HCT116 (cell line): ENCODE measurements at regions not wholly inside any gene's neighbourhood (a gene's known extent, or its start where the extent isn't known, plus 50 kb on each side); places are given as distances from the start of the nearest gene placed in this dataset.

Experiments used
- ATAC-seq: fragments of 200-7000 bp; cut with Tn5 transposase; 2 replicates; pipeline ENCODE4 v1.9.1; 2020; ENCODE audit warnings: mild to moderate bottlenecking, moderate library complexity
- BruUV-seq: library from RNA; stranded (reverse); fragments of 400-500 nt; replicated peaks from 2 replicates; lab custom pipeline; 2021; lab: Mats Ljungman, UMichigan
- CTCF ChIA-PET: fragments of 300-600 bp; sonication (Branson Sonifier 250); formaldehyde crosslinking; loops from one replicate; lab custom pipeline; 2021; ENCODE audit warnings: antibody characterized with exemption; lab: Charles Lee
- POLR2A ChIA-PET: fragments of 300-600, 350-600 bp; sonication (Branson Sonifier 250); formaldehyde crosslinking; loops from one replicate; lab custom pipeline; 2021; ENCODE audit warnings: antibody characterized with exemption; lab: Charles Lee
- RAD21 ChIA-PET, 2 experiments: fragments of 300-600 bp; sonication (Branson Sonifier 250); formaldehyde crosslinking; loops; one replicate each; lab custom pipeline; 2023; ENCODE audit warnings: low total read pairs in 2 of 2; ENCODE audit not compliant: uncharacterized antibody in 2 of 2, unreplicated experiment in 2 of 2, low non-redundant PET in 1 of 2; lab: Charles Lee
- DNase-seq: peaks from one replicate; pipeline ENCODE4 v3.0.0-alpha.2; 2010; ENCODE audit warnings: low read depth, low spot score
- H2AFZ ChIP-seq: fragments of 200-600 bp; shearing (Covaris generic), sonication (generic); 2 replicates; pipeline ENCODE4 v1.6.1; 2017; ENCODE audit warnings: low read depth, mixed run types, mixed read lengths, antibody characterized with exemption, low read length; ENCODE audit not compliant: poor library complexity, severe bottlenecking
- H3K27ac ChIP-seq: 2 replicates; pipeline ENCODE4 v1.5.1; 2012; ENCODE audit warnings: low read depth, low read length
- H3K27me3 ChIP-seq: fragments of 200-600 bp; sonication (generic); 2 replicates; pipeline ENCODE4 v1.6.1; 2016; ENCODE audit warnings: mixed run types, low read length, mixed read lengths; ENCODE audit not compliant: insufficient read depth
- H3K36me3 ChIP-seq, 2 experiments: fragments of 200-500 bp in 1 of 2; fragments of 200-600 bp in 1 of 2; sonication (Bioruptor generic) in 1 of 2; sonication (generic) in 1 of 2; 2 replicates each; pipeline versions ENCODE4 v1.5.1 to v1.6.1; 2014 to 2016; ENCODE audit warnings: low read length in 2 of 2, inconsistent platforms in 1 of 2, mixed read lengths in 1 of 2, mixed run types in 1 of 2; ENCODE audit not compliant: insufficient read depth in 2 of 2, control insufficient read depth in 1 of 2
- H3K4me1 ChIP-seq, 2 experiments: fragments of 200-600 bp in 1 of 2; sonication (generic) in 1 of 2; 2 replicates each; pipeline versions ENCODE4 v1.5.1 to v1.6.1; 2012 to 2017; ENCODE audit warnings: low read length in 2 of 2, inconsistent platforms in 1 of 2, mild to moderate bottlenecking in 1 of 2, mixed read lengths in 1 of 2, mixed run types in 1 of 2, moderate library complexity in 1 of 2; ENCODE audit not compliant: insufficient read depth in 2 of 2, control insufficient read depth in 1 of 2
- H3K4me2 ChIP-seq: fragments of 200-600 bp; sonication (generic); 2 replicates; pipeline ENCODE4 v1.6.1; 2017; ENCODE audit warnings: mixed run types, low read length, mixed read lengths
- H3K4me3 ChIP-seq, 2 experiments: fragments of 200-600 bp in 1 of 2; sonication (generic) in 1 of 2; replicated peaks in 1 of 2; 2 replicates each; pipeline ENCODE4 v1.5.1; 2011 to 2016; ENCODE audit warnings: low read length in 2 of 2, control low read depth in 1 of 2, low read depth in 1 of 2, mild to moderate bottlenecking in 1 of 2, mixed read lengths in 1 of 2, mixed run types in 1 of 2
- H3K79me2 ChIP-seq: fragments of 200-600 bp; sonication (generic); 2 replicates; pipeline ENCODE4 v1.6.1; 2017; ENCODE audit warnings: mild to moderate bottlenecking, mixed run types, low read length, moderate library complexity, mixed read lengths; ENCODE audit not compliant: insufficient read depth
- H3K9ac ChIP-seq: fragments of 200-600 bp; sonication (generic); 2 replicates; pipeline ENCODE4 v1.6.1; 2016; ENCODE audit warnings: low read length, mixed read lengths
- H3K9me2 ChIP-seq: fragments of 200-600 bp; sonication (generic), shearing (Covaris generic); 2 replicates; pipeline ENCODE4 v1.6.1; 2017; ENCODE audit warnings: mixed run types, mild to moderate bottlenecking, moderate library complexity; ENCODE audit not compliant: insufficient read depth
- H3K9me3 ChIP-seq, 2 experiments: fragments of 200-500 bp in 1 of 2; fragments of 200-600 bp in 1 of 2; sonication (Bioruptor generic) in 1 of 2; sonication (generic) in 1 of 2; 2 replicates each; pipeline ENCODE4 v1.6.1; 2014 to 2017; ENCODE audit warnings: low read length in 2 of 2, mixed read lengths in 2 of 2, inconsistent platforms in 1 of 2, low read depth in 1 of 2, mild to moderate bottlenecking in 1 of 2, mixed run types in 1 of 2, moderate library complexity in 1 of 2; ENCODE audit not compliant: control insufficient read depth in 1 of 2, insufficient read depth in 1 of 2
- H4K20me1 ChIP-seq: fragments of 200-600 bp; sonication (generic), shearing (Covaris generic); 2 replicates; pipeline ENCODE4 v1.6.1; 2017; ENCODE audit warnings: mixed run types, mild to moderate bottlenecking, moderate library complexity; ENCODE audit not compliant: insufficient read depth
- ATF3 ChIP-seq: IDR thresholded peaks from 2 replicates; pipeline ENCODE4 v1.6.1; 2012
- CBX3 ChIP-seq: IDR thresholded peaks from 2 replicates; pipeline ENCODE4 v1.6.1; 2012; ENCODE audit warnings: low read depth
- CEBPB ChIP-seq: IDR thresholded peaks from 2 replicates; pipeline ENCODE4 v1.6.1; 2012; ENCODE audit warnings: low read depth
- CTCF ChIP-seq, 3 experiments: fragments of 200-600 bp in 1 of 3; sonication (generic) in 1 of 3; IDR thresholded peaks in 2 of 3; conservative IDR thresholded peaks in 1 of 3; 2 replicates each; pipeline ENCODE4 v1.5.1; 2012 to 2017; ENCODE audit warnings: low read depth in 2 of 3, low read length in 2 of 3, antibody characterized with exemption in 1 of 3, borderline replicate concordance in 1 of 3, control low read depth in 1 of 3, mild to moderate bottlenecking in 1 of 3, mixed read lengths in 1 of 3, mixed run types in 1 of 3, moderate library complexity in 1 of 3; ENCODE audit not compliant: insufficient read depth in 1 of 3
- EGR1 ChIP-seq: IDR thresholded peaks from 2 replicates; pipeline ENCODE4 v1.6.1; 2012; ENCODE audit warnings: low read depth
- ELF1 ChIP-seq: IDR thresholded peaks from 2 replicates; pipeline ENCODE4 v1.6.1; 2012; ENCODE audit warnings: low read depth, borderline replicate concordance
- EZH2 ChIP-seq: fragments of 200-600 bp; sonication (generic); IDR thresholded peaks from 2 replicates; pipeline ENCODE4 v1.6.1; 2017; ENCODE audit warnings: antibody characterized with exemption, mixed run types
- EZH2phosphoT487 ChIP-seq: fragments of 200-600 bp; IDR thresholded peaks from 2 replicates; pipeline ENCODE4 v1.6.1; 2018; ENCODE audit warnings: antibody characterized with exemption, borderline replicate concordance
- JUND ChIP-seq: IDR thresholded peaks from 2 replicates; pipeline ENCODE4 v1.6.1; 2012
- MAX ChIP-seq: IDR thresholded peaks from 2 replicates; pipeline ENCODE4 v1.6.1; 2012
- POLR2A ChIP-seq: IDR thresholded peaks from 2 replicates; pipeline ENCODE4 v1.7.0; 2011; ENCODE audit warnings: borderline replicate concordance; ENCODE audit not compliant: insufficient read depth, insufficient read length; ENCODE audit errors: extremely low read depth
- POLR2AphosphoS5 ChIP-seq: IDR thresholded peaks from 2 replicates; pipeline ENCODE4 v1.6.1; 2011; ENCODE audit warnings: mild to moderate bottlenecking, low read depth, low read length, moderate library complexity
- RAD21 ChIP-seq: IDR thresholded peaks from 2 replicates; pipeline ENCODE4 v1.6.1; 2012; ENCODE audit warnings: low read depth, mild to moderate bottlenecking
- SP1 ChIP-seq: IDR thresholded peaks from 2 replicates; pipeline ENCODE4 v1.6.1; 2012; ENCODE audit warnings: low read depth
- SRF ChIP-seq: IDR thresholded peaks from 2 replicates; pipeline ENCODE4 v1.6.1; 2012; ENCODE audit warnings: low read depth
- TCF7L2 ChIP-seq: IDR thresholded peaks from 2 replicates; pipeline ENCODE4 v1.7.0; 2011; ENCODE audit warnings: borderline replicate concordance, inconsistent platforms; ENCODE audit not compliant: insufficient read depth, insufficient read length; ENCODE audit errors: extremely low read depth
- YY1 ChIP-seq: IDR thresholded peaks from 2 replicates; pipeline ENCODE4 v1.6.1; 2011; ENCODE audit warnings: low read length, low read depth, moderate library complexity, mild to moderate bottlenecking; ENCODE audit not compliant: insufficient replicate concordance; ENCODE audit errors: extremely low read depth
- ZFX ChIP-seq: fragments of 450-650 bp; IDR thresholded peaks from 2 replicates; pipeline ENCODE4 v1.6.1; 2017
- ZNF274 ChIP-seq: fragments of 200-500 bp; sonication (Bioruptor generic); IDR thresholded peaks from 2 replicates; pipeline ENCODE4 v1.6.1; 2014; ENCODE audit warnings: mild to moderate bottlenecking, low read depth, low read length, inconsistent platforms
- intact Hi-C: fragments of 100-400 bp; cut with micrococcal nuclease; formaldehyde crosslinking; loops from 2 replicates; pipeline ENCODE4 v1.10.0; 2022

GRCh38 chr2:143824791-143825190 is 695.1 kb downstream of the ZEB2 start:
- ATAC-seq = no peak
- no peaks in the 10 kb centered on the region for H3K4me1 ChIP-seq
- H2AFZ ChIP-seq = no peak overlapping the region
- no peaks in the 10 kb centered on the region for H4K20me1 ChIP-seq
- BruUV-seq = no TSS peak
- no peak overlapping the region for H3K4me3 ChIP-seq
- POLR2A ChIA-PET = no interaction called here
- H3K4me2 ChIP-seq = no peak overlapping the region
- H3K36me3 ChIP-seq = no peaks in the 10 kb centered on the region
- H3K27me3 ChIP-seq = no peaks in the 10 kb centered on the region
- DNase-seq = no peak
- 0 out of 2 replicates have a peak, but pooled peaks cover 5% of the 10 kb centered on the region for H3K9me2 ChIP-seq
- H3K9ac ChIP-seq = no peak overlapping the region
- TF ChIP-seq TCF7L2 = no peak
- TF ChIP-seq ATF3 = no peak
- TF ChIP-seq ZNF274 = no peak
- TF ChIP-seq ZFX = no peak
- no peak for TF ChIP-seq CBX3
- TF ChIP-seq JUND = no peak
- no peak for TF ChIP-seq EZH2phosphoT487
- TF ChIP-seq POLR2AphosphoS5 = no peak
- TF ChIP-seq, all 23 proteins: peak for 0
- H3K9me3 ChIP-seq = no peaks in the 10 kb centered on the region
- CTCF ChIA-PET = no interaction called here
- H3K79me2 ChIP-seq = no peaks in the 10 kb centered on the region
- RAD21 ChIA-PET = no interaction called here
- no peak overlapping the region for H3K27ac ChIP-seq
- intact Hi-C loops = no loop called here

GRCh38 chr2:143823876-143824275 is 694.7 kb downstream of the ARHGAP15 start:
- no peak overlapping the region for H3K4me3 ChIP-seq
- intact Hi-C loops = no loop called here
- no peaks in the 10 kb centered on the region for H3K36me3 ChIP-seq
- DNase-seq (no peak), ATAC-seq (no peak)
- H3K9me3 ChIP-seq = no peaks in the 10 kb centered on the region
- BruUV-seq = no TSS peak
- RAD21 ChIA-PET = no interaction called here
- H2AFZ ChIP-seq = no peak overlapping the region
- no peaks in the 10 kb centered on the region for H3K79me2 ChIP-seq
- CTCF ChIA-PET = no interaction called here
- no peaks in the 10 kb centered on the region for H4K20me1 ChIP-seq
- no peak overlapping the region for H3K4me2 ChIP-seq
- H3K9me2 ChIP-seq = 0 out of 2 replicates have a peak, but pooled peaks cover 5% of the 10 kb centered on the region
- no peaks in the 10 kb centered on the region for H3K27me3 ChIP-seq
- H3K27ac ChIP-seq = no peak overlapping the region
- H3K4me1 ChIP-seq = no peaks in the 10 kb centered on the region
- POLR2A ChIA-PET = no interaction called here
- H3K9ac ChIP-seq = no peak overlapping the region
- TF ChIP-seq MAX (no peak), CEBPB (no peak), TCF7L2 (no peak), EZH2 (no peak), CTCF (IDR thresholded peaks at IDR 0.05 in 2 of 3, conservative IDR thresholded peaks at IDR 0.05 in 1 of 3; ENCODE audit: borderline replicate concordance in 1 of 3, insufficient read depth in 1 of 3, low read depth in 2 of 3, low read length in 2 of 3) (no peak), POLR2AphosphoS5 (no peak), ZFX (no peak), ELF1 (no peak), YY1 (no peak), CBX3 (no peak), POLR2A (no peak), RAD21 (no peak), JUND (no peak), SRF (no peak), EGR1 (no peak), SP1 (no peak)
